ENCODE measurements at regions not wholly inside any gene's neighbourhood (a gene's known extent, or its start where the extent isn't known, plus 50 kb on each side); places are given as distances from the start of the nearest gene placed in this dataset.

- no peaks in the 10 kb centered on the region for H3K9me3 ChIP-seq (replicated peaks)
- H3K27ac ChIP-seq (replicated peaks) = no peak overlapping the region
- H3K4me3 ChIP-seq = no peak overlapping the region
- H3K36me3 ChIP-seq = no peaks in the 10 kb centered on the region
- intact Hi-C loops (cut with micrococcal nuclease) = no loop called here
- H3K4me1 ChIP-seq = no peaks in the 10 kb centered on the region
- no peak for DNase-seq
- no peaks in the 10 kb centered on the region for H3K27me3 ChIP-seq (ENCODE audit: low read depth)
- no peak for TF ChIP-seq CTCF (IDR thresholded peaks at IDR 0.05; ENCODE audit: borderline replicate concordance)
Observed at GRCh38 chrX:26845056-26845455, 618.1 kb downstream of the PPP4R3C start.

GRCh38 chrX:26822448-26822847, 606.5 kb downstream of the MAGEB5 start:
- no peak overlapping the region for H3K27ac ChIP-seq (replicated peaks)
- no peak for DNase-seq
- intact Hi-C loops (cut with micrococcal nuclease) = no loop called here
- H3K4me1 ChIP-seq = no peaks in the 10 kb centered on the region
- H3K36me3 ChIP-seq = no peaks in the 10 kb centered on the region
- H3K4me3 ChIP-seq = no peak overlapping the region
- no peaks in the 10 kb centered on the region for H3K9me3 ChIP-seq (replicated peaks)
- H3K27me3 ChIP-seq (ENCODE audit: low read depth) = no peaks in the 10 kb centered on the region
- TF ChIP-seq CTCF (IDR thresholded peaks at IDR 0.05; ENCODE audit: borderline replicate concordance) = no peak

GRCh38 chrX:26789751-26790150, 573.8 kb downstream of the MAGEB5 start:
- H3K27me3 ChIP-seq (ENCODE audit: low read depth) = no peaks in the 10 kb centered on the region
- H3K36me3 ChIP-seq = no peaks in the 10 kb centered on the region
- no peak for DNase-seq
- TF ChIP-seq CTCF (IDR thresholded peaks at IDR 0.05; ENCODE audit: borderline replicate concordance) = no peak
- H3K27ac ChIP-seq (replicated peaks) = no peak overlapping the region
- no peaks in the 10 kb centered on the region for H3K4me1 ChIP-seq
- intact Hi-C loops (cut with micrococcal nuclease) = no loop called here
- no peak overlapping the region for H3K4me3 ChIP-seq
- no peaks in the 10 kb centered on the region for H3K9me3 ChIP-seq (replicated peaks)

GRCh38 chrX:26788402-26788998, 572.5 kb downstream of the MAGEB5 start:
- TF ChIP-seq CTCF (IDR thresholded peaks at IDR 0.05; ENCODE audit: borderline replicate concordance) = no peak
- Histone ChIP-seq H3K9me3 (replicated peaks) (no peaks in the 10 kb centered on the region), H3K27me3 (ENCODE audit: low read depth) (no peaks in the 10 kb centered on the region), H3K36me3 (no peaks in the 10 kb centered on the region), H3K4me3 (no peak overlapping the region), H3K4me1 (no peaks in the 10 kb centered on the region), H3K27ac (replicated peaks) (no peak overlapping the region)
- intact Hi-C loops (cut with micrococcal nuclease) = no loop called here
- no peak for DNase-seq

DNA sequence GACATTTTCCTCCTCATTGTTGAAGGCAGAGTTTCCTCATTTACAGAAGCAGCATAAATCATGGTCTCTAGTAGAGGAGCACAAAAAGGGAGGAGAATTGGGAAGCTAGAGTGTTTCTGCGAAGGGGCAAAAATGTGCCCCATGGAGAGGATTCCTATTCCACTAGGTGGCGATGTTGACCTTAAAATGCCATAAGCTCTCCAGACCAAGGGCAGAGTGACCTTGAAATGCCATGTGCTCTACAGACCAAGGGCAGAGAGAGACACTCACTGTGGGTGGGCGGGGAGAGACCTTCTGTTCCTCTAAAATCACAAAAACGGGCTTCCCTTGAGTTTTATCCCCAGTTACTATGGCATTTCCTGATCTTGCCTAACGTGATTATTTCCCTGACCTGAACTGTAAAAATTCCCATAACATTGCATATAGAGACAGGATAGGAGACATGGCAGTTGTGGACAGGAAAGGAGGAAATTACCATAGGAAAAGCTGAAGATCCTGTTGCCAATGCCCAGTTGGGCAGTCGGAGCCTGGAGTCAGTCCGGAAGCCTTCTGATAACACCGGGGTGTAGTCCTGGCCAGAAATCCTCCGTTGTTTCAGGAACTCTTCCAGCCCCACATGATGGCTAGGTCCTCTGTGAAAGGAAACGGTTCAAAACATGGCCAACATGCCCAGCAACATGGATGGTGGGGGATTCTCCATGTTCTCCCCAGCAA, 567.7 kb downstream of the MAGEB5 start:
- no peak for DNase-seq
- Histone ChIP-seq H3K27me3 (ENCODE audit: low read depth) (no peaks in the 10 kb centered on the region), H3K27ac (replicated peaks) (no peak overlapping the region), H3K4me3 (no peak overlapping the region), H3K36me3 (no peaks in the 10 kb centered on the region), H3K4me1 (no peaks in the 10 kb centered on the region), H3K9me3 (replicated peaks) (peaks cover 8% of the 10 kb centered on the region)
- intact Hi-C loops (cut with micrococcal nuclease) = no loop called here
- peak; percentile 25 for TF ChIP-seq CTCF (IDR thresholded peaks at IDR 0.05; ENCODE audit: borderline replicate concordance)

Data from left ventricle myocardium inferior (tissue), 1 donor.